ENCODE measurements at regions not wholly inside any gene's neighbourhood (a gene's known extent, or its start where the extent isn't known, plus 50 kb on each side); places are given as distances from the start of the nearest gene placed in this dataset.

DNA sequence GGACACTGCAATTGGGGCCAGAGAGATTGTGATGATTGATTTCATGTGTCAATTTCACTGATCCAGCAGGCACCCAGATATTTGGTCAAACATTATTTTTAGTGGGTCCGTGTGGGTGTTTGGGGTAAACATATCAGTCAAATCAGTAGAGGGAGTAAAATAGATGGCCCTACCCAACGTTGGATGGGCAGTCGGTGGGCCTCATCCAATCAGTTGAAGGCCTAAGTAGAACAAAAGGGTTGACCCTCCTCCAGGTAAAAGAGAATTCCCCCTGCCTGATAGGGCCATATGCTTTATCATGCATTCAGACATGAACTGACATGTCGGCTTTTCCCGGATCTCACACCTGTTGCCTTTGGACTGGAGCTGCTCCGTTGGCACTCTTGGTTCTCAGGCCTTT lies 195.1 kb upstream of the CAND1 start:
- intact Hi-C loops (cut with DNase I), result no loop called here
- no peak overlapping the region for H3K27ac ChIP-seq
- TF ChIP-seq POLR2AphosphoS5 (IDR thresholded peaks at IDR 0.05; ENCODE audit: insufficient read depth in 1 of 2, low read depth in 1 of 2) (no peak), POLR2A (IDR thresholded peaks at IDR 0.05) (no peak)
- TF ChIP-seq, protein P1, sequence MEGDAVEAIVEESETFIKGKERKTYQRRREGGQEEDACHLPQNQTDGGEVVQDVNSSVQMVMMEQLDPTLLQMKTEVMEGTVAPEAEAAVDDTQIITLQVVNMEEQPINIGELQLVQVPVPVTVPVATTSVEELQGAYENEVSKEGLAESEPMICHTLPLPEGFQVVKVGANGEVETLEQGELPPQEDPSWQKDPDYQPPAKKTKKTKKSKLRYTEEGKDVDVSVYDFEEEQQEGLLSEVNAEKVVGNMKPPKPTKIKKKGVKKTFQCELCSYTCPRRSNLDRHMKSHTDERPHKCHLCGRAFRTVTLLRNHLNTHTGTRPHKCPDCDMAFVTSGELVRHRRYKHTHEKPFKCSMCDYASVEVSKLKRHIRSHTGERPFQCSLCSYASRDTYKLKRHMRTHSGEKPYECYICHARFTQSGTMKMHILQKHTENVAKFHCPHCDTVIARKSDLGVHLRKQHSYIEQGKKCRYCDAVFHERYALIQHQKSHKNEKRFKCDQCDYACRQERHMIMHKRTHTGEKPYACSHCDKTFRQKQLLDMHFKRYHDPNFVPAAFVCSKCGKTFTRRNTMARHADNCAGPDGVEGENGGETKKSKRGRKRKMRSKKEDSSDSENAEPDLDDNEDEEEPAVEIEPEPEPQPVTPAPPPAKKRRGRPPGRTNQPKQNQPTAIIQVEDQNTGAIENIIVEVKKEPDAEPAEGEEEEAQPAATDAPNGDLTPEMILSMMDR (IDR thresholded peaks at IDR 0.05), result no peak
- no peak for DNase-seq (ENCODE audit: extremely low spot score in 2 of 2)
- no peaks in the 10 kb centered on the region for H3K36me3 ChIP-seq
- H3K4me3 ChIP-seq, result no peak overlapping the region
- no peaks in the 10 kb centered on the region for H3K27me3 ChIP-seq
- no peaks in the 10 kb centered on the region for H3K9me3 ChIP-seq
- peaks cover 10% of the 10 kb centered on the region for H3K4me1 ChIP-seq

- H3K27me3 ChIP-seq, result no peaks in the 10 kb centered on the region
- intact Hi-C loops (cut with DNase I), result no loop called here
- H3K4me3 ChIP-seq, result no peak overlapping the region
- no peak for DNase-seq (ENCODE audit: extremely low spot score in 2 of 2)
- H3K4me1 ChIP-seq, result no peaks in the 10 kb centered on the region
- no peak overlapping the region for H3K27ac ChIP-seq
- H3K36me3 ChIP-seq, result no peaks in the 10 kb centered on the region
- TF ChIP-seq POLR2AphosphoS5 (IDR thresholded peaks at IDR 0.05; ENCODE audit: insufficient read depth in 1 of 2, low read depth in 1 of 2) (peak in 1 of 2 donors; percentile 23), POLR2A (IDR thresholded peaks at IDR 0.05) (no peak)
- TF ChIP-seq, protein P1 (IDR thresholded peaks at IDR 0.05), result no peak
- no peaks in the 10 kb centered on the region for H3K9me3 ChIP-seq
Measured at GRCh38 chr12:67077617-67078016, 191.5 kb upstream of the CAND1 start.

GRCh38 chr12:67078957-67079356 lies 190.2 kb upstream of the CAND1 start:
- no peaks in the 10 kb centered on the region for H3K27me3 ChIP-seq
- no peaks in the 10 kb centered on the region for H3K4me1 ChIP-seq
- H3K9me3 ChIP-seq, result no peaks in the 10 kb centered on the region
- no peak overlapping the region for H3K27ac ChIP-seq
- DNase-seq (ENCODE audit: extremely low spot score in 2 of 2), result no peak
- intact Hi-C loops (cut with DNase I), result no loop called here
- TF ChIP-seq, protein P1 (IDR thresholded peaks at IDR 0.05), result no peak
- TF ChIP-seq POLR2AphosphoS5 (IDR thresholded peaks at IDR 0.05; ENCODE audit: insufficient read depth in 1 of 2, low read depth in 1 of 2) (no peak), POLR2A (IDR thresholded peaks at IDR 0.05) (no peak)
- H3K36me3 ChIP-seq, result no peaks in the 10 kb centered on the region
- no peak overlapping the region for H3K4me3 ChIP-seq

- Histone ChIP-seq H3K36me3 (no peaks in the 10 kb centered on the region), H3K27ac (no peak overlapping the region), H3K4me1 (no peaks in the 10 kb centered on the region), H3K27me3 (no peaks in the 10 kb centered on the region), H3K9me3 (no peaks in the 10 kb centered on the region), H3K4me3 (no peak overlapping the region)
- intact Hi-C loops (cut with DNase I), result no loop called here
- DNase-seq (ENCODE audit: extremely low spot score in 2 of 2), result no peak
- TF ChIP-seq POLR2A (IDR thresholded peaks at IDR 0.05) (no peak), POLR2AphosphoS5 (IDR thresholded peaks at IDR 0.05; ENCODE audit: insufficient read depth in 1 of 2, low read depth in 1 of 2) (no peak)
- TF ChIP-seq, protein P1 (IDR thresholded peaks at IDR 0.05), result no peak
Measured at GRCh38 chr12:67080637-67081036, 188.5 kb upstream of the CAND1 start.

DNA sequence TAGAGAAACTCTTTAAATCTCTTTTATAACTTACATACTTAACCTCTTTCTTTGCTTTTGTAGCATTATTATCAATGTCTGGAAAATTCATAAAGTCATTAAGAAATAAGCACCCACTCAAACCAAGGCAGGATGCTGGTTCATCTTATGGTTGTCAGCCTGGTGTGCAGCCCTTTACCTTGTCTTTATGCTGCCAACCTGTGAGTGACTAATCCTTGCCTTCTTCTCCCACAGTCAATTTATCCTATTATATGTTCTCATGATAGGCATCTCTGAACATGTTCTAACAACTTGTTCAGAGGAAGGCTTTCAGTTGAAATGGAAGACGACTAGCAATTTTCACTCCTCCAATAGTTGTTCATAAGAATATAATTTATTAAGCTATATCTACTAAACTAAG lies 186.9 kb upstream of the CAND1 start:
- Histone ChIP-seq H3K4me3 (no peak overlapping the region), H3K36me3 (no peaks in the 10 kb centered on the region), H3K9me3 (no peaks in the 10 kb centered on the region), H3K4me1 (no peaks in the 10 kb centered on the region), H3K27me3 (no peaks in the 10 kb centered on the region), H3K27ac (no peak overlapping the region)
- DNase-seq (ENCODE audit: extremely low spot score in 2 of 2), result no peak
- TF ChIP-seq POLR2AphosphoS5 (IDR thresholded peaks at IDR 0.05; ENCODE audit: insufficient read depth in 1 of 2, low read depth in 1 of 2), result peak in 1 of 2 donors; percentile 48
- TF ChIP-seq, protein P1 (IDR thresholded peaks at IDR 0.05), result no peak
- intact Hi-C loops (cut with DNase I), result no loop called here

All from vagina (tissue), 2 donors.